LNCAP (cell line): ENCODE measurements at regions not wholly inside any gene's neighbourhood (a gene's known extent, or its start where the extent isn't known, plus 50 kb on each side); places are given as distances from the start of the nearest gene placed in this dataset.

Source experiments
- CTCF ChIP-seq: fragments of 450-650 bp; IDR thresholded peaks from 2 replicates; pipeline ENCODE4 v1.5.1; 2017; ENCODE audit warnings: mild to moderate bottlenecking

GRCh38 chr12:30092983-30093617 is 309.4 kb upstream of the TMTC1 start:
- no peak for TF ChIP-seq CTCF

GRCh38 chr12:30090258-30090657 is 306.5 kb upstream of the TMTC1 start:
- no peak for TF ChIP-seq CTCF

- TF ChIP-seq CTCF, result no peak
These were observed 304.7 kb upstream of the TMTC1 start for GRCh38 chr12:30088259-30088995.

GRCh38 chr12:30082381-30082780 is 298.6 kb upstream of the TMTC1 start:
- no peak for TF ChIP-seq CTCF

GRCh38 chr12:30074916-30075315 is 291.2 kb upstream of the TMTC1 start:
- TF ChIP-seq CTCF, result no peak

GRCh38 chr12:30072824-30073223 is 289.1 kb upstream of the TMTC1 start:
- TF ChIP-seq CTCF, result no peak

GRCh38 chr12:30067146-30067545 is 283.4 kb upstream of the TMTC1 start:
- TF ChIP-seq CTCF, result no peak
